OCI-LY1 (cell line): ENCODE measurements at regions not wholly inside any gene's neighbourhood (a gene's known extent, or its start where the extent isn't known, plus 50 kb on each side); places are given as distances from the start of the nearest gene placed in this dataset.

Source experiments
- CTCF ChIP-seq: fragments of 200-600 bp; sonication (generic), shearing (Covaris generic); IDR thresholded peaks from 2 replicates; pipeline ENCODE4 v1.5.1; 2017; ENCODE audit warnings: mild to moderate bottlenecking, antibody characterized with exemption, low read length, moderate library complexity, mixed read lengths
- EZH2 ChIP-seq: fragments of 200-600 bp; sonication (generic), shearing (Covaris generic); IDR thresholded peaks from 2 replicates; pipeline ENCODE4 v1.8.0; 2017; ENCODE audit warnings: borderline replicate concordance, mixed run types, mild to moderate bottlenecking, antibody characterized with exemption, low read length, moderate library complexity, mixed read lengths

- TF ChIP-seq CTCF (no peak), EZH2 (no peak)
Measured at GRCh38 chr9:73050887-73051550, 98.2 kb upstream of the ALDH1A1 start.
